Effector memory CD8-positive, alpha-beta T cell (primary cell): ENCODE measurements at regions not wholly inside any gene's neighbourhood (a gene's known extent, or its start where the extent isn't known, plus 50 kb on each side); places are given as distances from the start of the nearest gene placed in this dataset.
"Not testable (repeated sequence)": the region's sequence is repeated elsewhere in the genome, so short reads cannot be mapped to it uniquely, and the experiment has no call there.

ENCODE experiments used
- ATAC-seq: fragments of 150-1000 bp; cut with Tn5 transposase; replicated peaks from 2 replicates; pipeline ENCODE4 v1.10.0; 2021; ENCODE audit warnings: mild to moderate bottlenecking, moderate library complexity
- DNase-seq, 3 experiments: peaks; one replicate each; pipeline ENCODE4 v3.0.0; 2021
- H3K27ac Mint-ChIP-seq, 2 donors: one replicate each; pipeline ENCODE4 v1.8.0; 2022; ENCODE audit warnings: mild to moderate bottlenecking in 2 of 2, mixed read lengths in 2 of 2, moderate library complexity in 2 of 2
- H3K27me3 Mint-ChIP-seq, 2 donors: one replicate each; pipeline ENCODE4 v1.8.0; 2022; ENCODE audit warnings: mixed read lengths in 2 of 2
- H3K36me3 Mint-ChIP-seq: one replicate; pipeline ENCODE4 v1.8.0; 2022; ENCODE audit warnings: mild to moderate bottlenecking, moderate library complexity, mixed read lengths; ENCODE audit not compliant: insufficient read depth
- H3K4me1 Mint-ChIP-seq, 2 donors: one replicate each; pipeline ENCODE4 v1.8.0; 2022; ENCODE audit warnings: low read depth in 2 of 2, mixed read lengths in 2 of 2
- H3K4me3 Mint-ChIP-seq, 2 donors: one replicate each; pipeline ENCODE4 v1.8.0; 2022; ENCODE audit warnings: mild to moderate bottlenecking in 2 of 2, mixed read lengths in 2 of 2, moderate library complexity in 2 of 2
- H3K9me3 Mint-ChIP-seq, 2 donors: one replicate each; pipeline ENCODE4 v1.8.0; 2022; ENCODE audit warnings: mixed read lengths in 2 of 2

DNA sequence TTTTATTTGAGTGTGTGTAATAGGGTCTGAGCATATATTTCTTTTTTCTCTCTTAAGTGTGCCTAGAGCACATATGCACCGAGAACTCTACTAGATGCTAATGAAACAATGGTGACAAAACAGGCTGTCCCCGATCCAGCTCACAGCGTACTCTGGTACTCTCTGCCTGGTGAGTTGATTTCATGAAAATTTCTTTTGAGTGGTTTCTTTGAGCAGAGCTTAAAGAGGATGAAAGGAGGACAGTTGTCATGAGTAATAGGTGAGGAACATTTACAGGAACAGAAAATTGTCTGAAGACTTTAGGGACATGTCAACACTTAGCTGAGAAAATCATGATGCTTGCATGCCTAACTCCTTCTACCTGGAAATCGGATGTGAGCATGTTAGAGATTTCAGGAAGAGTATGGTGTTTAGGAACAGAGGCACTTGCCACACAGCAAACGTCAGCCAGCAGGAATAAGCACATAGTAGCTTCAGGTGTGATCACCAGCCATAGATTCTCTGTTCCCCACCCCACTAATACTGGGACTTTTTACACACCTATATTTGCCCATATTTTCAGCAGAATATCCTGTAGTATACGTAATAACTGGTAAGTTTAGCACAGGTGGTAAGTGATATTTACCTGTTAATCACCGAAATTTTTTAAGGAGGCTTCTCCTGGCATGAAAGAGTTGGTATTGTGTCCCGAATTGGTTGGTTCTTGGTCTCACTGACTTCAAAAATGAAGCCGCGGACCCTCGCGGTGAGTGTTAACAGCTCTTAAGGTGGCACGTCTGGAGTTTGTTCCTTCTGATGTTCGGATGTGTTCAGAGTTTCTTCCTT lies 111.1 kb downstream of the ZNF330 start:
- no peak for DNase-seq
- Mint-ChIP-seq H3K27me3 (peaks cover 38 to 45% of the 10 kb centered on the region in 2 donors), H3K4me3 (peak overlapping the region in 1 of 2 donors; percentile 23), H3K36me3 (no peaks in the 10 kb centered on the region), H3K27ac (no peak overlapping the region), H3K4me1 (no peaks in the 10 kb centered on the region), H3K9me3 (no peaks in the 10 kb centered on the region)
- ATAC-seq = no peak

DNA sequence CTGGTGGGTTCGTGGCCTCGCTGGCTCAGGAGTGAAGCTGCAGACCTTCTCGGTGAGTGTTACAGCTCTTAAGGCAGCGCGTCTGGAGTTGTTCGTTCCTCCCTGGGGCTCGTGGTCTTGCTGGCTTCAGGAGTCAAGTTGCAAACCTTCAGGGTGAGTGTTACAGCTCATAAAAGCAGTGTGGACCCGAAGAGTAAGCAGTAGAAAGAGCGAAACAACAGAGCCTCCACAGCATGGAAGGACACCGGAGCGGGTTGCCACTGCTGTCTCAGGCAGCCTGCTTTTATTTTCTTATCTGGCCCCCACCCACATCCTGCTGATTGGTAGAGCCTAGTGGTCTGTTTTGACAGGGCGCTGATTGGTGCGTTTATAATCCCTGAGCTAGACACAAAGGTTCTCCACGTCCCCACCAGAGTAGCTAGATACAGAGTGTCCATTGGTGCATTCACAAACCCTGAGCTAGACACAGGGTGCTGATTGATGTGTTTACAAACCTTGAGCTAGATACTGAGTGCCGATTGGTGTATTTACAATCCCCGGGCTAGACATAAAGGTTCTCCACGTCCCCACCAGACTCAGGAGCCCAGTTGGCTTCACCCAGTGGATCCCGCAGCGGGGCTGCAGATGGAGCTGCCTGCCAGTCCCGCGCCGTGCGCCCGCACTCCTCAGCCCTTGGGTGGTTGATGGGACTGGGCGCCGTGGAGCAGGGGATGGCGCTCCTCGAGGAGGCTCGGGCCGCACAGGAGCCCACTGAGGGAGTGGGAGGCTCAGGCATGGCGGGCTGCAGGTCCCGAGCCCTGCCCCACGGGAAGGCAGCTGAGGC lies 111.9 kb downstream of the ZNF330 start:
- H3K4me1 Mint-ChIP-seq, ATAC-seq, H3K27ac Mint-ChIP-seq, H3K9me3 Mint-ChIP-seq, DNase-seq, H3K36me3 Mint-ChIP-seq: not testable (repeated sequence)
- Mint-ChIP-seq H3K4me3 (peak overlapping the region in 1 of 2 donors; percentile 48), H3K27me3 (peaks cover 38 to 40% of the 10 kb centered on the region in 2 donors)

GRCh38 chr4:141333456-141334230 lies 112.9 kb downstream of the ZNF330 start:
- not testable (repeated sequence) for H3K36me3 Mint-ChIP-seq, ATAC-seq, DNase-seq, H3K9me3 Mint-ChIP-seq, H3K27ac Mint-ChIP-seq, H3K4me1 Mint-ChIP-seq
- H3K4me3 Mint-ChIP-seq = peak overlapping the region; percentile 22 to 65
- peaks cover 36 to 38% of the 10 kb centered on the region in 2 donors for H3K27me3 Mint-ChIP-seq

GRCh38 chr4:141335166-141335565 lies 114.5 kb downstream of the ZNF330 start:
- no peak for ATAC-seq
- Mint-ChIP-seq H3K9me3 (no peaks in the 10 kb centered on the region), H3K4me3 (no peak overlapping the region), H3K36me3 (no peaks in the 10 kb centered on the region), H3K27me3 (peaks cover 32 to 36% of the 10 kb centered on the region in 2 donors), H3K4me1 (no peaks in the 10 kb centered on the region), H3K27ac (no peak overlapping the region)
- DNase-seq = no peak

DNA sequence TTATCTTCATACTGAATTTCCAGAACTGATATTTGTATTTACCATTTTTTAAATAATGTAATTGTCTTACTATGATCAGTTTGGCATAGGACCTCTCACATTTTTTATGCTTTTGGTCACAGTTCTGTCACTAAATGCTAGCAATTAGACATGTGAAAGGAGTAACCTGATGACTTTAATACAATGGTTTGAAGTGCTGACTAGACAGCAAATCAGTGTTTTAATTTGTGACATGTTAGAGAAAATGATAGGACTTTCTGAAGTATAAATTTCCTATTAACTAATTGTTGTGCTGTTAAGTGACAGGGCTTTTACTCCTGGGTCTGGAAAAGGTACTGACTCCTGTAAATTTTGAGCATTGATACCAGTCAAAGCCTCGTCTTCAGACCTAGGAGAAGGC lies 117.5 kb downstream of the ZNF330 start:
- Mint-ChIP-seq H3K27ac (no peak overlapping the region), H3K27me3 (peaks cover 20 to 27% of the 10 kb centered on the region in 2 donors), H3K4me3 (no peak overlapping the region), H3K36me3 (no peaks in the 10 kb centered on the region), H3K9me3 (no peaks in the 10 kb centered on the region), H3K4me1 (no peaks in the 10 kb centered on the region)
- DNase-seq (no peak), ATAC-seq (no peak)

GRCh38 chr4:141339391-141339790 lies 118.7 kb downstream of the ZNF330 start:
- Mint-ChIP-seq H3K27ac (no peak overlapping the region), H3K27me3 (peaks cover 14 to 36% of the 10 kb centered on the region in 2 donors), H3K36me3 (no peaks in the 10 kb centered on the region), H3K9me3 (no peaks in the 10 kb centered on the region), H3K4me1 (no peaks in the 10 kb centered on the region), H3K4me3 (no peak overlapping the region)
- DNase-seq (no peak), ATAC-seq (no peak)

DNA sequence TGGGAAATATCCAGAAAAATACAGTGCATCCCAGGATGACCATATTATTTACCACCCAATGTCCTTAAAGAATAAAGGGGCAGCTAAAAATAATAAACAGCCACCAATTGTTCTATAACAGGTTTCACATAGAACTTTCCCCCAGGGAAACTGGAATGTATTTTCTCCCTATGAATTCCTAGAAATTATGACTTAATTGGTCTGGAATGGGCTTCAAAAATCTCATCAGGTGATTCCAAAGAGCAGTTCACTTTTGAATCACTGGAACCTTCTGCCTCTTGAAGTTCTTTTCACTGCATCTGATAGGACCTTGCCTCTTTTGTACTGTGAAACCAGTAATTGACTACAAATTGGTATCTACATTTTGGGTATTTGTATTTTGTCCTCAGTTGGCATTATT lies 119.3 kb downstream of the ZNF330 start:
- no peak for ATAC-seq
- H3K27ac Mint-ChIP-seq = no peak overlapping the region
- peaks cover 10 to 32% of the 10 kb centered on the region in 2 donors for H3K27me3 Mint-ChIP-seq
- no peak overlapping the region for H3K4me3 Mint-ChIP-seq
- no peaks in the 10 kb centered on the region for H3K9me3 Mint-ChIP-seq
- no peaks in the 10 kb centered on the region for H3K36me3 Mint-ChIP-seq
- no peaks in the 10 kb centered on the region for H3K4me1 Mint-ChIP-seq
- DNase-seq = no peak

GRCh38 chr4:141340458-141340857 lies 119.8 kb downstream of the ZNF330 start:
- H3K4me3 Mint-ChIP-seq = no peak overlapping the region
- H3K4me1 Mint-ChIP-seq = no peaks in the 10 kb centered on the region
- DNase-seq (no peak), ATAC-seq (no peak)
- H3K36me3 Mint-ChIP-seq = no peaks in the 10 kb centered on the region
- no peak overlapping the region for H3K27ac Mint-ChIP-seq
- H3K9me3 Mint-ChIP-seq = no peaks in the 10 kb centered on the region
- peaks cover 10 to 32% of the 10 kb centered on the region in 2 donors for H3K27me3 Mint-ChIP-seq

- Mint-ChIP-seq H3K4me3 (no peak overlapping the region), H3K27me3 (peaks cover 21 to 24% of the 10 kb centered on the region in 2 donors), H3K27ac (no peak overlapping the region), H3K4me1 (peaks cover 0 to 4% of the 10 kb centered on the region in 2 donors), H3K9me3 (no peaks in the 10 kb centered on the region), H3K36me3 (peaks cover 2% of the 10 kb centered on the region)
- DNase-seq (no peak), ATAC-seq (no peak)
Observed at GRCh38 chr4:141346144-141346543, 125.4 kb downstream of the ZNF330 start.

GRCh38 chr4:141347684-141348083 lies 127.0 kb downstream of the ZNF330 start:
- H3K4me1 Mint-ChIP-seq = peaks cover 0 to 6% of the 10 kb centered on the region in 2 donors
- peaks cover 15 to 24% of the 10 kb centered on the region in 2 donors for H3K27me3 Mint-ChIP-seq
- H3K9me3 Mint-ChIP-seq = no peaks in the 10 kb centered on the region
- H3K36me3 Mint-ChIP-seq = peaks cover 2% of the 10 kb centered on the region
- DNase-seq (no peak), ATAC-seq (no peak)
- no peak overlapping the region for H3K27ac Mint-ChIP-seq
- H3K4me3 Mint-ChIP-seq = no peak overlapping the region

- no peak for DNase-seq
- Mint-ChIP-seq H3K27me3 (peaks cover 11 to 19% of the 10 kb centered on the region in 2 donors), H3K4me1 (peaks cover 0 to 7% of the 10 kb centered on the region in 2 donors), H3K36me3 (peaks cover 2% of the 10 kb centered on the region), H3K4me3 (no peak overlapping the region), H3K27ac (no peak overlapping the region), H3K9me3 (no peaks in the 10 kb centered on the region)
- no peak for ATAC-seq
Observed at GRCh38 chr4:141348125-141348524, 127.4 kb downstream of the ZNF330 start.

DNA sequence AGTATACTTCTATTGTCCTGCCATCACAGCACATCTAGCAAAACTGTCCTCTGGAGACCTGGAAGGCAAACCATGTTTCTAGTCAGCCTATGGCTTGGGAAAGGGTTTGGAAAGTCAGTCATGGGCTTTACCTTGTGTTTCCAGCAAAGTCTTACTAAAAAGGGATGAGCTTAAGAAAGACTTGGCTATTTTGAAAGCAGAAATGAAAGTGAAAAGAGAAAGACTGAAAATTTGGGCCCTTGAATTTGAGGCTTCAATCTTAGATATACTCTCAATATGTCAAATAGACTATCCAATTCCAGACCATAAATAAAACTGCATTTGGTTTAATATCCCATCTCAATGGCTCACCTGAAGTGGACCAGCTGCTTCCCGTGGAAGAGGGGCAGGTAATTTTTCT lies 127.9 kb downstream of the ZNF330 start:
- Mint-ChIP-seq H3K27ac (no peak overlapping the region), H3K36me3 (peaks cover 2% of the 10 kb centered on the region), H3K9me3 (no peaks in the 10 kb centered on the region), H3K4me3 (no peak overlapping the region), H3K27me3 (peaks cover 7 to 15% of the 10 kb centered on the region in 2 donors), H3K4me1 (peaks cover 0 to 7% of the 10 kb centered on the region in 2 donors)
- ATAC-seq (no peak), DNase-seq (no peak)

GRCh38 chr4:141349236-141349635 lies 128.5 kb downstream of the ZNF330 start:
- Mint-ChIP-seq H3K9me3 (no peaks in the 10 kb centered on the region), H3K36me3 (peaks cover 2% of the 10 kb centered on the region), H3K27ac (no peak overlapping the region), H3K27me3 (peaks cover 0 to 14% of the 10 kb centered on the region in 2 donors), H3K4me1 (peaks cover 0 to 7% of the 10 kb centered on the region in 2 donors), H3K4me3 (no peak overlapping the region)
- DNase-seq (no peak), ATAC-seq (no peak)
